Lower leg skin (tissue), 4 donors: ENCODE measurements at regions not wholly inside any gene's neighbourhood (a gene's known extent, or its start where the extent isn't known, plus 50 kb on each side); places are given as distances from the start of the nearest gene placed in this dataset.

Source experiments
- DNase-seq, 2 donors: peaks; one replicate each; pipeline ENCODE4 v3.0.0-alpha.2; 2019; ENCODE audit warnings: low spot score in 2 of 2
- H3K4me3 ChIP-seq: fragments of 200-600 bp; sonication (generic); 2 replicates; pipeline ENCODE4 v1.5.1; 2017; ENCODE audit warnings: mild to moderate bottlenecking, low read depth; ENCODE audit not compliant: poor library complexity, severe bottlenecking
- POLR2A ChIP-seq, 2 donors: fragments of 450-650 bp; IDR thresholded peaks; one replicate each; pipeline ENCODE4 v1.6.1; 2016 to 2017; ENCODE audit warnings: antibody characterized with exemption in 2 of 2, mild to moderate bottlenecking in 1 of 2, moderate library complexity in 1 of 2
- WGBS, 2 donors: methylation state at CpG; one replicate each; pipeline ENCODE4 v1.1.5; 2018; 5-methylcytosine and 5-hydroxymethylcytosine counted together
- intact Hi-C: fragments of 100-400 bp; cut with DNase I; formaldehyde crosslinking; loops from one replicate; pipeline ENCODE4 v1.15.0; 2023; ENCODE audit warnings: low total_unique reads
- TF ChIP-seq, protein P1 (sequence below), 3 donors: fragments of 450-650 bp; IDR thresholded peaks; one replicate each; pipeline ENCODE4 v1.5.1; 2016; ENCODE audit warnings: antibody characterized with exemption in 3 of 3, mild to moderate bottlenecking in 3 of 3, moderate library complexity in 2 of 3

DNA sequence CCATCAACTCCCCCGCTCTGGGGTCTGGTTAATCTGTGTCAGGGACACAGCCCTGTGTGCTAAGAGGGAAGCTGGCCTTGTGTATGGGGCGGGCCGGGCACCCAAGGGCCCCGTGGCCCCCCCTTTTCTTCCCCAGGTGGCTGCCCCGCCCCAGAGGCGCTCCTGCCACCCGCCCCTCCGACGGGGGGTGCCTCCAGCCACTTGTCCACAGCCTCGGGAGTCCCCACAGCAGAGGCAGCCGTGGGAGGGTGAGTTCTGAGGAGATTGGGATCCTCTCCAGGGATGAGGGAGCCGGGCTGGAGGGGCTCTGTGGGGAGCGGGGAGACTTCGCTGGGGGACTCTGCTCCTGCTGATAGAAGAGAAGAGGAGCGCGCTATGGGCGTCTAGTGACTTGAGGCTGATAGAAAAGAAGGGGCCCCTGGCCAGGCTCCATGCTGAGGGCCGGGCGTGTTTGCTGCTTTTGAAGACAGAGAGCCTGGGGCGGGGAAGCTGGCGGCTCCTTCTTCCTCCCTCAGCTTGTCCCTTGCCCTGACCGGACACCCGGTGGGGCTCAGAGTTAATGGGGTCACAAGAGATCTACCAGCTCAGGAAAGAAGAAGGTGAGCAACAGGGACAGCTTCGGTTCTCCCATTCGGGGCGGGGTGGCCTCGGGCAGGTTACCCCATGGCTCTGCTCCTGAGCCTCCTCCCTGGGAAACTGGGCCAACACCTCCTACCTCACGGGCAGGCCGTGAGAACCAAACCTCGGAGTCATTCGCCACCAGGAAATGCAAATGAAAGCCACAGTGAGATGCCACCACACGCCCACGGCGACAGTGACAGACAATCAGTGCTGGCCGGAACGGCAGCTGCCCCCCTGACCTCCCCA, 89.4 kb upstream of the TAF1B start:
- DNase-seq: no peak
- no peak overlapping the region for H3K4me3 ChIP-seq
- WGBS, 2 donors: 38 to 39% methylated on average over 34 to 35 of the region's 36 CpGs
- intact Hi-C loops: loop anchor here (5.0 to 10.0 kb wide), 2 partner anchors 199 to 1077 kb away; partner anchors contain the start of gene ADAM17
- TF ChIP-seq, protein P1, sequence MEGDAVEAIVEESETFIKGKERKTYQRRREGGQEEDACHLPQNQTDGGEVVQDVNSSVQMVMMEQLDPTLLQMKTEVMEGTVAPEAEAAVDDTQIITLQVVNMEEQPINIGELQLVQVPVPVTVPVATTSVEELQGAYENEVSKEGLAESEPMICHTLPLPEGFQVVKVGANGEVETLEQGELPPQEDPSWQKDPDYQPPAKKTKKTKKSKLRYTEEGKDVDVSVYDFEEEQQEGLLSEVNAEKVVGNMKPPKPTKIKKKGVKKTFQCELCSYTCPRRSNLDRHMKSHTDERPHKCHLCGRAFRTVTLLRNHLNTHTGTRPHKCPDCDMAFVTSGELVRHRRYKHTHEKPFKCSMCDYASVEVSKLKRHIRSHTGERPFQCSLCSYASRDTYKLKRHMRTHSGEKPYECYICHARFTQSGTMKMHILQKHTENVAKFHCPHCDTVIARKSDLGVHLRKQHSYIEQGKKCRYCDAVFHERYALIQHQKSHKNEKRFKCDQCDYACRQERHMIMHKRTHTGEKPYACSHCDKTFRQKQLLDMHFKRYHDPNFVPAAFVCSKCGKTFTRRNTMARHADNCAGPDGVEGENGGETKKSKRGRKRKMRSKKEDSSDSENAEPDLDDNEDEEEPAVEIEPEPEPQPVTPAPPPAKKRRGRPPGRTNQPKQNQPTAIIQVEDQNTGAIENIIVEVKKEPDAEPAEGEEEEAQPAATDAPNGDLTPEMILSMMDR (IDR thresholded peaks at IDR 0.05): no peak

- TF ChIP-seq, protein P1 (IDR thresholded peaks at IDR 0.05): no peak
- no peak for TF ChIP-seq POLR2A (IDR thresholded peaks at IDR 0.05)
- WGBS, 2 donors: 65 to 66% methylated on average over 6 of the region's 6 CpGs
- no peak overlapping the region for H3K4me3 ChIP-seq
- intact Hi-C loops: loop anchor here (5.0 to 10.0 kb wide), 2 partner anchors 200 to 1077 kb away; partner anchors contain the start of gene ADAM17
- no peak for DNase-seq
These were observed 88.8 kb upstream of the TAF1B start for GRCh38 chr2:9754532-9754887.

DNA sequence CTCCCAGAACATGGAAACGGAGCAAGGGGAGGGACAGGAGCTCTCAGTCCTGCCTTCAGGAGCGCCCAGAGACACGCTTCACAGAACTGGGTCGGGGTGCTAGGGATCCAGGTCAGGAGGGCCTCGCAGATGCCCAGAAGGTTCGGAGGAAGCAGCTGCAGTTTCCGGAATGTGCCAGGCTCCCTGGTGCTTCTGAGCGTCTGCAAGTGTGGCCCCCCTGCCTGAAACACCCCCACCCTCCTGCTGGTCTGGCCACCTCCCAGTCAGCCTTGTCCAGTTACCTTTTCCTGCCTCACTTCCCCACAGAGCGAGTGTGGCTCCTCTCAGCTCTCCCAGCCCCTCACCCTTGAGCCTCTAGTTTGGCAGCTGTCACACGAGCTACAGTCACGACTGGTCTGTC, 88.3 kb upstream of the TAF1B start:
- no peak for DNase-seq
- H3K4me3 ChIP-seq: no peak overlapping the region
- TF ChIP-seq POLR2A (IDR thresholded peaks at IDR 0.05): no peak
- TF ChIP-seq, protein P1 (IDR thresholded peaks at IDR 0.05): no peak
- intact Hi-C loops: loop anchor here (10.0 kb wide), 1 partner anchor 200 kb away; the partner anchor contains the start of gene ADAM17
- WGBS, 2 donors: 87 to 88% methylated on average over 11 of the region's 11 CpGs

DNA sequence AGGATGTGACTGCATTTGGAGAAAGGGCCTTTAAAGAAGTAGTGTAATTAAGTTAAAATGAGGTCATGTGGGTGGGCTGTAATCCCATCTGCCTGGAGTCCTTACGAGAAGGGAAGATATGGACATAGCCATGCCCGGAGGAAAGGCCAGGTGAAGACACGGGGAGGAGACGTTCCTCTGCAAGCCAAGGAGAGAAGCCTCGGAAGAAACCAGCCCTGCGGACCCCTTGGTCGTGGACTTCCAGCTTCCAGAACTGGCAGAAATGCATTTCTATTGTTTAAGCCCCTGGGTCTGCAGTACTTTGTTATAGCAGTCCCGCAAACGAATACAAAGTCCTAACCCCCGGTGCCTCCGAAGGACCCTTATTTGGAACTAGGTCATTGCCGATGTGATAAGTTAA, 87.6 kb upstream of the TAF1B start:
- TF ChIP-seq, protein P1 (IDR thresholded peaks at IDR 0.05): no peak
- no peak for TF ChIP-seq POLR2A (IDR thresholded peaks at IDR 0.05)
- intact Hi-C loops: loop anchor here (10.0 kb wide), 1 partner anchor 201 kb away; the partner anchor contains the start of gene ADAM17
- no peak overlapping the region for H3K4me3 ChIP-seq
- DNase-seq: no peak
- WGBS, 2 donors: 97 to 98% methylated on average over 12 of the region's 12 CpGs

GRCh38 chr2:9756692-9757250, 86.5 kb upstream of the TAF1B start:
- no peak for DNase-seq
- H3K4me3 ChIP-seq: no peak overlapping the region
- WGBS, 2 donors: 50 to 58% methylated on average over 11 of the region's 11 CpGs
- TF ChIP-seq POLR2A (IDR thresholded peaks at IDR 0.05): no peak
- TF ChIP-seq, protein P1 (IDR thresholded peaks at IDR 0.05): no peak
- intact Hi-C loops: loop anchor here (10.0 kb wide), 1 partner anchor 202 kb away; the partner anchor contains the start of gene ADAM17
